H1 (cell line): ENCODE measurements at regions not wholly inside any gene's neighbourhood (a gene's known extent, or its start where the extent isn't known, plus 50 kb on each side); places are given as distances from the start of the nearest gene placed in this dataset.

Source experiments
- CTCF ChIA-PET: fragments of 300-600 bp; sonication (Branson Sonifier 250); formaldehyde crosslinking; loops from one replicate; lab custom pipeline; 2021; ENCODE audit not compliant: partially characterized antibody; lab: Charles Lee
- POLR2A ChIA-PET: fragments of 300-600 bp; sonication (Branson Sonifier 250); formaldehyde crosslinking; loops from one replicate; lab custom pipeline; 2021; ENCODE audit warnings: inconsistent platforms; ENCODE audit not compliant: partially characterized antibody; lab: Charles Lee
- DNase-seq, 2 experiments: peaks; one replicate each; pipeline versions ENCODE4 v3.0.0 to v3.0.0-alpha.2; 2010 to 2022; ENCODE audit warnings: low spot score in 2 of 2, low read depth in 1 of 2, mixed read lengths in 1 of 2
- FAIRE-seq: peaks from 2 replicates; lab custom pipeline; 2011; peaks lifted over from hg19 to GRCh38; lab: Jason Lieb, UNC
- H2AFZ ChIP-seq: 2 replicates; pipeline ENCODE4 v1.8.1; 2012; ENCODE audit warnings: low read length, inconsistent platforms
- H2AK5ac ChIP-seq: 2 replicates; pipeline ENCODE4 v1.6.1; 2013; ENCODE audit warnings: low read depth, low read length
- H2BK120ac ChIP-seq: replicated peaks from 2 replicates; pipeline ENCODE3; 2013; ENCODE audit warnings: low read depth, low read length, inconsistent platforms
- H2BK12ac ChIP-seq: 2 replicates; pipeline ENCODE4 v1.6.1; 2013; ENCODE audit warnings: low read depth, low read length
- H2BK15ac ChIP-seq: 2 replicates; pipeline ENCODE4 v1.6.1; 2013; ENCODE audit warnings: low read length
- H2BK20ac ChIP-seq: 2 replicates; pipeline ENCODE4 v1.6.1; 2013; ENCODE audit warnings: low read length
- H2BK5ac ChIP-seq: 2 replicates; pipeline ENCODE4 v1.6.1; 2013; ENCODE audit warnings: low read depth, low read length
- H3K14ac ChIP-seq: 2 replicates; pipeline ENCODE4 v1.6.1; 2013; ENCODE audit warnings: inconsistent platforms; ENCODE audit not compliant: insufficient read length
- H3K18ac ChIP-seq: 2 replicates; pipeline ENCODE4 v1.6.1; 2013; ENCODE audit warnings: low read length; ENCODE audit errors: extremely low read depth
- H3K23ac ChIP-seq: 2 replicates; pipeline ENCODE4 v1.6.1; 2013; ENCODE audit warnings: inconsistent platforms; ENCODE audit not compliant: insufficient read length
- H3K23me2 ChIP-seq: 2 replicates; pipeline ENCODE4 v1.6.1; 2013; ENCODE audit warnings: low read depth, low read length
- H3K27ac ChIP-seq: 2 replicates; pipeline ENCODE4 v1.6.1; 2011; ENCODE audit warnings: low read depth, low read length, inconsistent platforms
- H3K27me3 ChIP-seq, 4 experiments: replicated peaks in 1 of 4; 1 replicate in 1 of 4; 2 replicates in 3 of 4; pipeline versions ENCODE4 v1.6.1 to v1.8.1; 2011 to 2013; ENCODE audit warnings: low read length in 3 of 4, mild to moderate bottlenecking in 3 of 4, inconsistent platforms in 2 of 4, mixed read lengths in 2 of 4, moderate library complexity in 1 of 4; ENCODE audit not compliant: control insufficient read depth in 3 of 4, insufficient read depth in 3 of 4; ENCODE audit errors: extremely low read depth in 1 of 4
- H3K36me3 ChIP-seq, 4 experiments: 2 replicates each; pipeline versions ENCODE4 v1.6.1 to v1.8.1; 2011 to 2013; ENCODE audit warnings: mild to moderate bottlenecking in 4 of 4, low read length in 3 of 4, moderate library complexity in 2 of 4, control low read depth in 1 of 4, inconsistent platforms in 1 of 4; ENCODE audit not compliant: insufficient read depth in 4 of 4, control insufficient read depth in 2 of 4
- H3K4ac ChIP-seq: replicated peaks from 2 replicates; pipeline ENCODE3; 2013; ENCODE audit warnings: low read length, low read depth, mixed read lengths, inconsistent platforms; ENCODE audit not compliant: insufficient read length
- H3K4me1 ChIP-seq, 4 experiments: replicated peaks in 1 of 4; 1 replicate in 1 of 4; 2 replicates in 3 of 4; pipeline versions ENCODE4 v1.6.1 to v1.8.1; 2011 to 2013; ENCODE audit warnings: low read length in 3 of 4, inconsistent platforms in 2 of 4, mixed read lengths in 1 of 4; ENCODE audit not compliant: insufficient read depth in 4 of 4, control insufficient read depth in 3 of 4
- H3K4me2 ChIP-seq, 2 experiments: 2 replicates each; pipeline versions ENCODE4 v1.6.1 to v1.8.1; 2011 to 2013; ENCODE audit warnings: low read depth in 2 of 2, low read length in 2 of 2, control low read depth in 1 of 2, inconsistent platforms in 1 of 2, mild to moderate bottlenecking in 1 of 2; ENCODE audit not compliant: insufficient read depth in 1 of 2
- H3K4me3 ChIP-seq, 4 experiments: fragments of 200-600, 300-600 bp in 1 of 4; sonication (generic), shearing (Covaris generic), sonication (Bioruptor Twin) in 1 of 4; 2 replicates each; pipeline versions ENCODE4 v1.5.1 to v1.8.1; 2011 to 2016; ENCODE audit warnings: low read length in 4 of 4, low read depth in 3 of 4, control low read depth in 2 of 4, inconsistent platforms in 2 of 4, mild to moderate bottlenecking in 2 of 4, mixed read lengths in 1 of 4, moderate library complexity in 1 of 4; ENCODE audit not compliant: insufficient read depth in 2 of 4; ENCODE audit errors: extremely low read depth in 1 of 4
- H3K56ac ChIP-seq: replicated peaks from 2 replicates; pipeline ENCODE3; 2013; ENCODE audit warnings: low read depth, mild to moderate bottlenecking, mixed read lengths, low read length, inconsistent platforms; ENCODE audit not compliant: insufficient read length
- H3K79me1 ChIP-seq: 2 replicates; pipeline ENCODE4 v1.6.1; 2013; ENCODE audit warnings: low read depth, low read length, control low read depth
- H3K79me2 ChIP-seq, 2 experiments: 2 replicates each; pipeline versions ENCODE4 v1.6.1 to v1.8.1; 2012 to 2013; ENCODE audit warnings: low read length in 2 of 2, mild to moderate bottlenecking in 2 of 2, inconsistent platforms in 1 of 2; ENCODE audit not compliant: insufficient read depth in 2 of 2, control insufficient read depth in 1 of 2
- H3K9ac ChIP-seq, 4 experiments: replicated peaks in 1 of 4; 1 replicate in 1 of 4; 2 replicates in 3 of 4; pipeline versions ENCODE4 v1.6.1 to v1.8.1; 2011 to 2013; ENCODE audit warnings: low read depth in 3 of 4, low read length in 3 of 4, control low read depth in 2 of 4, mild to moderate bottlenecking in 2 of 4, moderate library complexity in 2 of 4, inconsistent platforms in 1 of 4; ENCODE audit errors: extremely low read depth in 1 of 4
- H3K9me3 ChIP-seq, 2 experiments: 2 replicates each; pipeline versions ENCODE4 v1.6.1 to v1.8.1; 2012 to 2013; ENCODE audit warnings: mild to moderate bottlenecking in 2 of 2, moderate library complexity in 2 of 2, control low read depth in 1 of 2, inconsistent platforms in 1 of 2, low read depth in 1 of 2, low read length in 1 of 2, mixed read lengths in 1 of 2; ENCODE audit not compliant: insufficient read depth in 2 of 2
- H4K20me1 ChIP-seq, 2 experiments: replicated peaks in 1 of 2; 2 replicates each; pipeline versions ENCODE3 to v1.8.1; 2011 to 2013; ENCODE audit warnings: inconsistent platforms in 2 of 2, low read length in 2 of 2, mild to moderate bottlenecking in 1 of 2; ENCODE audit not compliant: insufficient read depth in 2 of 2, control insufficient read depth in 1 of 2
- H4K5ac ChIP-seq: 2 replicates; pipeline ENCODE4 v1.6.1; 2013; ENCODE audit warnings: low read length, low read depth, mixed read lengths, inconsistent platforms; ENCODE audit not compliant: insufficient read length
- H4K8ac ChIP-seq: 2 replicates; pipeline ENCODE4 v1.8.0; 2013; ENCODE audit warnings: mild to moderate bottlenecking, moderate library complexity, low read length, inconsistent platforms; ENCODE audit not compliant: insufficient read depth; ENCODE audit errors: extremely low read depth
- H4K91ac ChIP-seq: replicated peaks from 2 replicates; pipeline ENCODE3; 2013; ENCODE audit warnings: low read length, mixed read lengths, inconsistent platforms; ENCODE audit not compliant: insufficient read length
- NANOG ChIP-seq: IDR thresholded peaks from 2 replicates; pipeline ENCODE4 v1.6.1; 2011; ENCODE audit warnings: low read length, low read depth, mild to moderate bottlenecking, inconsistent platforms; ENCODE audit not compliant: insufficient read depth, poor library complexity, severe bottlenecking
- TAF1 ChIP-seq: IDR thresholded peaks from 2 replicates; pipeline ENCODE4 v1.6.1; 2011; ENCODE audit warnings: mild to moderate bottlenecking, low read depth, low read length
- WGBS, 2 experiments: shearing (Covaris generic) in 1 of 2; methylation state at CpG; one replicate each; pipeline versions ENCODE4 v1.1.6 to v1.1.7; 2013 to 2015; ENCODE audit warnings: low lambda C conversion rate in 2 of 2, mixed read lengths in 2 of 2, inconsistent platforms in 1 of 2, low coverage in 1 of 2, missing lambda C conversion rate in 1 of 2; ENCODE audit not compliant: insufficient replicate concordance in 2 of 2, insufficient coverage in 1 of 2, insufficient read length in 1 of 2; ENCODE audit errors: extremely low coverage in 1 of 2, missing lambda C conversion rate in 1 of 2; 5-methylcytosine and 5-hydroxymethylcytosine counted together

- FAIRE-seq = no peak
- POLR2A ChIA-PET = no interaction called here
- Histone ChIP-seq H3K23ac (no peak overlapping the region), H2BK12ac (no peak overlapping the region), H4K8ac (no peak overlapping the region), H2BK20ac (no peak overlapping the region), H3K14ac (no peak overlapping the region), H4K91ac (no peak overlapping the region), H2AFZ (no peak overlapping the region), H2BK5ac (no peak overlapping the region), H3K4me1 (no peaks in the 10 kb centered on the region), H3K27me3 (no peaks in the 10 kb centered on the region), H3K79me2 (no peaks in the 10 kb centered on the region), H3K36me3 (no peaks in the 10 kb centered on the region), H2AK5ac (no peak overlapping the region), H4K5ac (no peak overlapping the region), H3K9me3 (peaks cover 6 to 33% of the 10 kb centered on the region in 2 experiments; a peak in 2 of 4 replicates), H3K79me1 (no peaks in the 10 kb centered on the region), H2BK15ac (no peak overlapping the region)
- 89% methylated on average over 3 of the region's 3 CpGs; no CpG with 5 or more reads in 1 of the 2 experiments for WGBS, 2 experiments
- CTCF ChIA-PET = no interaction called here
- TF ChIP-seq NANOG (no peak), TAF1 (no peak)
- TF ChIP-seq, all 59 proteins: peak for 0
- Histone ChIP-seq H3K18ac (no peak overlapping the region), H3K56ac (no peak overlapping the region), H3K4me2 (no peak overlapping the region), H3K9ac (no peak overlapping the region), H2BK120ac (no peak overlapping the region), H3K4me3 (no peak overlapping the region), H3K4ac (no peak overlapping the region), H4K20me1 (no peaks in the 10 kb centered on the region), H3K27ac (no peak overlapping the region), H3K23me2 (no peaks in the 10 kb centered on the region)
- no peak for DNase-seq
These were observed 90.6 kb downstream of the RSL24D1 start for GRCh38 chr15:55106155-55106554.
